Amygdala (tissue), 56 donors: ENCODE measurements at regions not wholly inside any gene's neighbourhood (a gene's known extent, or its start where the extent isn't known, plus 50 kb on each side); places are given as distances from the start of the nearest gene placed in this dataset.
A peak's percentile ranks its signal among the peaks of the same experiment; 100 is the strongest.

Experiments used
- DNase-seq, 56 donors: peaks; one replicate each; lab custom pipeline; 2025; lab: John Stamatoyannopoulos, UW

DNA sequence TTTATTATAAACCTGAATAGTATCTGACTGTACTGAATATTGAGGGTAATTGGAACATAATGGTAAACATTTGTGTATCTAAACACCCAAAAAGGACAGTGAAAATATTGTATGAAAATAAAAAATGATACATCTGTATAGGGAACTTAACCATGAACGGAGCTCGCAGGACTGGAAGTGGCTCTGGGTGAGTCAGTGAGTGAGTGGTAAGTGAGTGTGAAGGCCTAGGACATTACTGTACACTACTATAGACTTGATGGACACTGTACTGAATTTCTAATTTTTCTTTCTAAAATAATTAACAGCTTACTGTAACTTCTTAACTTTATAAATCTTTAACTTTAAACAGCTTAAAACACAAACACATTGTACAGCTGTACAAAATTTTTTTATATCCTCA is 454.5 kb upstream of the FZD8 start:
- no peak for DNase-seq

GRCh38 chr10:36094096-36094495 is 452.0 kb upstream of the FZD8 start:
- no peak for DNase-seq

- DNase-seq: no peak
Measured at GRCh38 chr10:36092116-36092515, 450.0 kb upstream of the FZD8 start.

- no peak for DNase-seq
Measured at GRCh38 chr10:36091007-36091406, 448.9 kb upstream of the FZD8 start.

DNA sequence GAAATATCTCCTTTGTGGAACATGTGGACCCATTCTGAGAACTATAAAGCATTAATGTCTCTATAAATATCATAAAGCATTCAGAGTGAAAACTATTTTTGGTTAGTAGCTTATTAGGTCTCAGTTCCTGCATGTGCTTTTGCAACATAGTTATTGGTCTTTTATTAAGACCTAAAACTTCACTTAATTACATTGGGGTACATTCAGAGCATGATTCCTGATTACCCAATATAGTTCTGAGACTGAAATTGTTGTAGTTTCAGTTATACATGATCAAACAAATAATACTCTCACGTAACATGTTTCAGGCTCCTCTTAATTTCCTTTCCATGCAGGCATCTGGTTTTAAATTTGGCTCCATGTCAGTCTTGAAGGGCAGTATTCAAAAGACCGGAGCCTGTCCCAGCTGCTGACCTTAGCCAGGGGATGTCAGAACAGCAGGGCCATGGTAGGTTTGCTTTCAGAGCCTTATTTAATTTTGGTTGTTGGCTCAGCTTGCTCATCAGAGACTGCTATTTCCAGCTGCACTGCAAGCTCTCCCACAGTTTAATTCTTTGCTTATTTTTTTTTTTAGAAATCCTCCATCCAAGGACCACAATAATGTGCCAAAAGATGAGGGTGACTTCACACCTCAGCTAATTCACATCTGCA is 447.8 kb upstream of the FZD8 start:
- peak in 2 of 56 donors; percentile 3 to 18 for DNase-seq

- DNase-seq: no peak
Measured at GRCh38 chr10:36087006-36088005, 445.2 kb upstream of the FZD8 start.

GRCh38 chr10:36075196-36075595 is 433.1 kb upstream of the FZD8 start:
- DNase-seq: no peak

- DNase-seq: no peak
Measured at GRCh38 chr10:36073796-36074345, 431.8 kb upstream of the FZD8 start.

GRCh38 chr10:36068542-36068941 is 426.4 kb upstream of the FZD8 start:
- no peak for DNase-seq

- DNase-seq: no peak
Measured at GRCh38 chr10:36067748-36068147, 425.7 kb upstream of the FZD8 start.

- no peak for DNase-seq
Measured at GRCh38 chr10:36066850-36067249, 424.8 kb upstream of the FZD8 start.

- no peak for DNase-seq
Measured at GRCh38 chr10:36066102-36066501, 424.0 kb upstream of the FZD8 start.

DNA sequence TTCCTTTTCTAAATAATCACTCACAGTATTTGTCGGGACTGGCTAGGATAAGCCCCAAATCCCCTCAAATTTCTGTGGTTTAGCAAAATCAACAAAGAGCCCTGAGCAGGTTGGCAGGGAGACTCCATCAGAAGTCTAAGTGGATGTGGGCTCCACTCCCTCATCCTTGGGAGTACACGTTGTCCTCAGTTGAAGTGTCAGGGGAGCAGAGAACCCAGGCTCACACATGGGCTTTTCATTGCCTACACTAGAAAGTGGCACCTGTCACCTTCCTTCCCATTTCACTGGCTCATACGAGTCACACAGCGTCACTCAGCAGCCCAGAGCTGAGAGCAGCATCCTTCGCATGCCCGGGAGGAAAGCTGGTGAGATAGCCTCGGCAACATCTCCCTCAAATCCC is 421.3 kb upstream of the FZD8 start:
- DNase-seq: no peak

DNA sequence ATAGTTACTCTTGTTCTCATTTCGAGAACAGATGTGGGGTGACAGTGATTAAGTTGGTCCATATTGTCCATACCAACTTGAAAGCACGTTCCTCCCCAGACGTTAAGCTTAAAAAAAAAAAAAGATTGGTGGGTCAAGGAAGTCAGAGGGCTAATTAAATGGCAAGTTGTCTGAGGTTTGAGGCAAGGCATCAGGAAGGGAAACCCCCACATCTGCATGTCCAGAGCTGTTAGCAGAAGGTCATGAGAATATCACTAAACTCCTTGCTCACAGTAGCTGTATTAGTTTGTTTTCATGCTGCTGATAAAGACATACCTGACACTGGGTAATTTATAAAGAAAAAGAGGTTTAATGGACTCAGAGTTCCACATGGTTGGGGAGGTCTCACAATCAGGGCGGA is 415.6 kb upstream of the FZD8 start:
- DNase-seq: no peak

DNA sequence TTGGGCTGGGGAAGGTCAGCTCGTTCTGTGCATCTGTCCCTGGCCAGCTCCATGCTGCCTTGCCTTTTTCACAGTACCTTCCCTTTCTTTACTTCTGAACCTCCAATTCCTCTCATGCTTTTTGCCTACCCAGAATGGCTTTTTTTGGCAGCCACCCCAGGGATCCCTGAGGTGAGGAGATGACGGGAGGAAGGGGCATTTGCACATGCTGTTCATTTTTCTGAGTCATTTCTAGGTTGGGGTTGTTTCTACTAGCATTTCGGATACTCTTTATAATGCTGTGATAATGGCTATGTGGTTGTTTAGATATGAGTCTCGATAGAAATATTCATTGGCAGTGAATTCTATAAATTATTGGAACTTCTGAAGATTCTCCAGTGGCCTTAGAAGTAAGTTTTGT is 415.1 kb upstream of the FZD8 start:
- no peak for DNase-seq

DNA sequence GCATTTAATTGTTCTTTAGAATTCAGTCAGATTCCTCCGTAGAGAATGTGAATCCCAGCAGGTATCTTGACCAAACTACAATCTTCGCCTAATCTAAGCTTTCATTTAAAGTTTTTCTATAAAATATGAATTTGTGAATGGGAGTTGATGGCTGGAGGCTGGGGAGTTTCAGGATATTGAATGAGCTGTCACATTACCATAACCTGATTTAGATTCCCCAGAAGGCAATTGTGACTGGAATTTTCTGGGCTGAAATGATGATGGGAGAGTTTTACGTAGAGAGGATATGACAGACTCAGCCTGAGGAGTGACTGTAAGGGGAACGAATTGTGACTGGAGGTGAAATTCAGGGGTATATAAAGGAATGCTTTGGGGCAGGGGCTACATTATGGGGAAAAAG is 411.7 kb upstream of the FZD8 start:
- no peak for DNase-seq

GRCh38 chr10:36053271-36053670 is 411.2 kb upstream of the FZD8 start:
- no peak for DNase-seq

DNA sequence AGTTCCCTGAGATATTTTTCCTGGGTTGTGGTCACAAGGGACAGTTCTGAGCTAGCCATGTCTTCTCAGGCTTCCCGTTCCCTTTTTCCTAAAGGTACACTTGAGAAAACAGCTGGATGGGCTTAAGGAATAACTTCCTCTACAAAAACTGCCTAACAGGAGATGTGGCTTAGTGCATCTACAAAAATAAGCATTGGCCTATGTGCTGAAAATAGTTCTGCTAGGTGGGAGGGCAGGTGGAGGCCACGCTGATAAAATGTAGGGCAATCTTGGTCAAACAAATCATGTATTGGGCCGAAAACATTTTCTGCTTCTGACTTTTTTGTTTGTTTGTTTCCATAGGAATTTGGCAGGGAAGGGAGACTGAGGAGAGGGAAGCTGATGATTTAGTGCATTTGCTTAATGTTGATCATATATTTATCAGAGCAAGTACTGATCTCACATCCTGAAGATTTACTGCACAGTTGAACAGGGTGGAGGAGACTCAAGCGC is 409.4 kb upstream of the FZD8 start:
- DNase-seq: no peak

DNA sequence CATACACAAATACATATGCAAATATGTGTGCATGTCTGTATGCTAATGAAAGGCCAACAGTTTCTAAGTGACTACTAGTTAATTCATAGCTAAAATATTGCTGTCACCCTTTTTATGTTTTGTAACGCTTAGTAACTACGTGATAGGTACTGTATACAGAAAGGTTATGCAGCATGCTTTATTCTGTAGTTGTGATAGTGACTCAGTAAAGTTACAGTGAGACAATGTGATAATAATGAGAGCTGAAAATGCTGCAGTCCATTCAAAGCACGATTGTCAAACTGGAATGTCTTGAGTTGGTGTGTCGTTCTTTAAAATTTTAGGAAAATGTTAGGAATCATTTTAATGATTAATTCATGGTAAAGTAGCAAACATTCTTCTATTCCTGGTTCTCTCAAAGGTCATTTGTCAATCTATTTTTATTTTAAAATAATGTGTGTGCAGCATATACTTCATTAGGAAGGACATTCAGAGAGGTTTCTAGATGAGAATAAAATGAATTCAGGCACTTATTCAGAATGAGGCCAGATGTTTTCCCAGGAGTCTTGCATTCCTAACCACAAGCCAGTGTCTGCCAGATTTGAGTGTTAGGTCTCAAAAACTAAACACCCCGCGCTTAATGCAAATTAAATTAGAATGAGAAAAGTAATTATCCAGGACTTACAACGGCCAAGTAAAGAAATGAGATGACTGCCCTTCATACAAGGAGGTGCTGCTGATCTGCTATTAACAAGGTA is 408.8 kb upstream of the FZD8 start:
- DNase-seq: no peak

GRCh38 chr10:36048780-36049179 is 406.7 kb upstream of the FZD8 start:
- DNase-seq: no peak

DNA sequence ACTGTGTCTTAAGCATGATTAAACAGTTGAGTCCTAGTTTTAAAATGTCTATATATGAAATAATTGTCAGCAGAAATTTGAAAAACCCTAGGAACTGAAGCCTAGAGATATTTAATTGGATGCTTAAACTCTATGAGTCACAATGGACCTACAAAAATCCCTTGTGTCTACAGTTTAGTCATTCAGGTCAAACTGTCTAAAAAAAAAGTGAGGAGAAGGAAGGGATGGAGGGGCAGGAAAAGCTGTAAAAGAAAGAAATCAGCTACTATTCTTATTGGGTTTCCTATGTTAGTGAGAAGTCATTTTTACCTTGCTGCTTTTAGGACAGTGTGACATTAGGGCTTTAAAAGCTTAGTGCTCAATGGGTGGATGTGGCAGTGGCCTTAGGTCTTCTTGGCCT is 406.1 kb upstream of the FZD8 start:
- no peak for DNase-seq
